ENCODE measurements at regions not wholly inside any gene's neighbourhood (a gene's known extent, or its start where the extent isn't known, plus 50 kb on each side); places are given as distances from the start of the nearest gene placed in this dataset.

GRCh38 chr3:152193673-152194267, 75.0 kb upstream of the MBNL1 start:
- Histone ChIP-seq H3K4me3 (peak overlapping the region; percentile 31), H3K4me1 (peaks cover 22% of the 10 kb centered on the region), H3K27me3 (no peaks in the 10 kb centered on the region), H3K27ac (peak overlapping the region; percentile 56), H3K9me3 (no peaks in the 10 kb centered on the region), H3K36me3 (no peaks in the 10 kb centered on the region)
- no peak for TF ChIP-seq CTCF (IDR thresholded peaks at IDR 0.05)
- peak; percentile 51 for DNase-seq
- peak; percentile 47 for ATAC-seq
- intact Hi-C loops (cut with DNase I): no loop called here

GRCh38 chr3:152195206-152195605, 73.5 kb upstream of the MBNL1 start:
- no peak for TF ChIP-seq CTCF (IDR thresholded peaks at IDR 0.05)
- no peak for DNase-seq
- intact Hi-C loops (cut with DNase I): no loop called here
- no peak overlapping the region for H3K27ac ChIP-seq
- H3K36me3 ChIP-seq: no peaks in the 10 kb centered on the region
- H3K4me1 ChIP-seq: peaks cover 29% of the 10 kb centered on the region
- no peaks in the 10 kb centered on the region for H3K9me3 ChIP-seq
- ATAC-seq: no peak
- H3K4me3 ChIP-seq: no peak overlapping the region
- no peaks in the 10 kb centered on the region for H3K27me3 ChIP-seq

GRCh38 chr3:152196782-152197181, 71.9 kb upstream of the MBNL1 start:
- no peak for TF ChIP-seq CTCF (IDR thresholded peaks at IDR 0.05)
- H3K27ac ChIP-seq: peak overlapping the region; percentile 82
- peaks cover 34% of the 10 kb centered on the region for H3K4me1 ChIP-seq
- no peak for DNase-seq
- no peaks in the 10 kb centered on the region for H3K27me3 ChIP-seq
- H3K4me3 ChIP-seq: peak overlapping the region; percentile 17
- H3K9me3 ChIP-seq: no peaks in the 10 kb centered on the region
- intact Hi-C loops (cut with DNase I): no loop called here
- peak; percentile 71 for ATAC-seq
- no peaks in the 10 kb centered on the region for H3K36me3 ChIP-seq

- TF ChIP-seq CTCF (IDR thresholded peaks at IDR 0.05): no peak
- intact Hi-C loops (cut with DNase I): no loop called here
- Histone ChIP-seq H3K9me3 (no peaks in the 10 kb centered on the region), H3K27me3 (no peaks in the 10 kb centered on the region), H3K36me3 (no peaks in the 10 kb centered on the region), H3K27ac (peak overlapping the region; percentile 82), H3K4me3 (peak overlapping the region; percentile 17), H3K4me1 (peaks cover 41% of the 10 kb centered on the region)
- DNase-seq (no peak), ATAC-seq (peak; percentile 57)
These were observed 71.3 kb upstream of the MBNL1 start for GRCh38 chr3:152197451-152197850.

- Histone ChIP-seq H3K4me1 (peaks cover 46% of the 10 kb centered on the region), H3K36me3 (no peaks in the 10 kb centered on the region), H3K27me3 (no peaks in the 10 kb centered on the region), H3K27ac (peak overlapping the region; percentile 82), H3K9me3 (no peaks in the 10 kb centered on the region), H3K4me3 (no peak overlapping the region)
- ATAC-seq (no peak), DNase-seq (no peak)
- TF ChIP-seq CTCF (IDR thresholded peaks at IDR 0.05): no peak
- intact Hi-C loops (cut with DNase I): no loop called here
These were observed 70.8 kb upstream of the MBNL1 start for GRCh38 chr3:152197937-152198336.

GRCh38 chr3:152198665-152199064, 70.1 kb upstream of the MBNL1 start:
- H3K4me3 ChIP-seq: no peak overlapping the region
- intact Hi-C loops (cut with DNase I): no loop called here
- no peak for DNase-seq
- TF ChIP-seq CTCF (IDR thresholded peaks at IDR 0.05): no peak
- peaks cover 47% of the 10 kb centered on the region for H3K4me1 ChIP-seq
- H3K36me3 ChIP-seq: no peaks in the 10 kb centered on the region
- H3K9me3 ChIP-seq: no peaks in the 10 kb centered on the region
- H3K27me3 ChIP-seq: no peaks in the 10 kb centered on the region
- ATAC-seq: no peak
- peak overlapping the region; percentile 82 for H3K27ac ChIP-seq

Data from upper lobe of right lung (tissue), 1 donor.